Hepatocyte (in vitro differentiated cells): ENCODE measurements at regions not wholly inside any gene's neighbourhood (a gene's known extent, or its start where the extent isn't known, plus 50 kb on each side); places are given as distances from the start of the nearest gene placed in this dataset.

Source experiments
- CTCF ChIP-seq: fragments of 200-600 bp; sonication (generic); IDR thresholded peaks from 2 replicates; pipeline ENCODE4 v1.5.1; 2016; ENCODE audit warnings: antibody characterized with exemption, mild to moderate bottlenecking; ENCODE audit not compliant: poor library complexity
- EZH2 ChIP-seq: fragments of 200-600 bp; sonication (generic); IDR thresholded peaks from 2 replicates; pipeline ENCODE4 v1.6.1; 2016; ENCODE audit warnings: antibody characterized with exemption, mild to moderate bottlenecking, borderline replicate concordance
- EZH2phosphoT487 ChIP-seq: fragments of 200-600 bp; sonication (generic); IDR thresholded peaks from one replicate; pipeline ENCODE4 v1.6.1; 2018; ENCODE audit warnings: antibody characterized with exemption, mild to moderate bottlenecking, low read depth, moderate library complexity; ENCODE audit not compliant: unreplicated experiment, severe bottlenecking

DNA sequence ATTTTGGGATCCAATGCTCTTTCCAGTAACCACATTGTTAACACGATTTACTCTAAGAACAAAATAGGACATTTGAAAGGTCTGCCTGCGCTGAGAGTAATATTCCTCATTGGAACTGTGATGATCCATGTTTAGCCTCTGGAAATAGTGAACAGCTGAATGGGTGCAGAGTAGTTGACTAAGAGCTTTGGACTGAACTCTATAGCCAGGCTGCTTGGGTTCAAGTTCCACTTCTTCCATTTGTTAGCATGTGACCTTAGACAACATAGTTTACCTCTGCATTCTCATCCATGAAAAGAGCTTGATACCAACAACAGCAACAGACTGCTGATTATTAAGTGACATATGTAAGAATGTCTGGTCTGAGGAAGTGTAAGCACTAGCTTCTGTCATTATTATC is 128.3 kb upstream of the MMADHC start:
- no peak for TF ChIP-seq CTCF
- TF ChIP-seq EZH2phosphoT487 = no peak
- no peak for TF ChIP-seq EZH2
